GM21515 (cell line): ENCODE measurements at regions not wholly inside any gene's neighbourhood (a gene's known extent, or its start where the extent isn't known, plus 50 kb on each side); places are given as distances from the start of the nearest gene placed in this dataset.
"Not testable (repeated sequence)": the region's sequence is repeated elsewhere in the genome, so short reads cannot be mapped to it uniquely, and the experiment has no call there.

Source experiments
- ATAC-seq: cut with Tn5 transposase; IDR thresholded peaks from one replicate; pipeline ENCODE4 v1.9.1; 2021; ENCODE audit not compliant: unreplicated experiment

DNA sequence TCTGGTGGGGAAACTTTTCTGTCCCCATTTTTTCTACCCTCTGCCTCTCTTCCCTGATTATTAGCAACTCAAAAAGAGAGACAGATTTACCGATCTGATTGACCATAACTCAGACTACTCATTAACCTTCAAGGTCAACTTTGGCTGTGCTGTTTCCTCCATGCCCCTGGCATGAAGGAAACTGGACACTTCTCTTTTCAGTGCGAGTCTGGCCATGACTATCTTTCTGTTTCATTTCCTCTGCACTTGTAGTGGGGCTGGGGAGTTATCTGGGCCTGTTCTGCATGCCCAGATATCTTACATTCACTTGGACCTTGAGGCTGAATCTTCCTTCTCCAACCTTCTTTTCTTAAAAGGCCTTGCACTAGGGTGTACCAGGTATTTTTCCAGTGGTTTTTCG lies 76.9 kb upstream of the SLCO2A1 start:
- peak; percentile 69 for ATAC-seq

DNA sequence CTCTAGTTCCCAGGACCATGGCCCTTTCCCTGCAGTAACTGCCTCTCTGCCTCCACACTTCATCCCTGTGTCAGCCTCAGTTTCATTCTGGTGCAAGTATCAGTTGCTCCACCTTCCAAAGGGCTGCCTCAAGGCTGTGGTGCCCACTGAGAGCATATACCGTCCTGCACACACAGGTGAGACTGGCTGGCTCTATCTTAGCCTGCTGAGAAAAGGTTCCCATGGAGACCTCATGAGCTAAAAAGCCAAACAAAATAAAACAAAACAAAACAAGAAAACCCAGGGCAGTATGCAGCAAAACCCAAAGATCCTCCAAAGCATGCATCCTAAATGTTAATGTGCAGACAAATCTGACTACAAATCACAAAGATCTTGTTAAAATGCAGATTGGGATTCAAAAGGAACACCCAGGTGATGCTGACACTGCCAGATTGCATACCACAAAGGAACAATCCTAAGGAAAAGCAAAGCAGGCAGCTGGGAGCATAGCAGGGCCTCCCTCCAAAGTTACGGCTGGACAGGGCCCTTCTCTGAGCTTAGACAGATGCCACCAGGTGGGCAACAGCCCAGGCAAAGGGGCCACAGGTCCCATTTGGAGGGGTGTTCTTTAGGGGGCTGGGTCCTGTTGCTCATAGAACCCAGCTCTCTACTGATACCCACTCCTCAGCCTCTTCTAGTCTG lies 76.3 kb upstream of the SLCO2A1 start:
- no peak for ATAC-seq

DNA sequence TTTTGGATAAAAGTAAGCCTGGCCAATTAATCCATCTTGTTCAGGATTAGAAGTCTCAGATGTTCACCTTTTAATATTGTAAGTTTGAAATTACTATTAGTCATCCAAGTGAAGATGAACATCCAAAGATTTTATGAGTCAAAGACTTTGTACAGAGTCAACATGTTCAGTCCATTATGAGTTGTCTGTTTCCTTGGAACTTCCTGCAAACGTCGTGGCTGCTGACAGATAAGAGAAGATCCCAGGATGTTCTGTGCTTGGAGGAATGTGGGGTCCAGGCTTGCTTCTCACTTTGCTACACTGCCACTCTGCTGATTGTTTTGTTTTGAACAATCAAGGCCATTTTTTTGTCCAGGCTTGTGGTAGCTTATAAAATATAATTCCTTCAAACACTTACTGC lies 74.3 kb upstream of the SLCO2A1 start:
- no peak for ATAC-seq

DNA sequence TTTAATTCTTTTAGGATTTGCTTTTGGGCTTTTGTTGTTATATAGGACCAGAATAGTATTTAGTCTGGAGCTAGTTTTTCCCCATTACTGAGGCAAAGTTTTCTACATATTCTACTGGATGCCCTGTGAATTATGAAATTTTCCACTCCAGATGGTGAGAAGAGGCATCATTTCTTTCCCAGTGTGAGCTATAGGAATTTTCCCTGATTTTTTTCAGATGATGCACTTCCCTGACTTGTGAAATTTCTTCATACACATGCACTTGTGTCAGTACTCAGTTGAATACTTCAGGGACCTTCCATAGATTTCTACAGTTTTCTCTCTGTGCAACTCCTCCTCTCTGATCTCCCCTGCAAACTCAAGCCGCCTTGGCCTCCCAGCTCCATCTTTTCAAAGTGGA lies 73.7 kb upstream of the SLCO2A1 start:
- ATAC-seq: no peak

DNA sequence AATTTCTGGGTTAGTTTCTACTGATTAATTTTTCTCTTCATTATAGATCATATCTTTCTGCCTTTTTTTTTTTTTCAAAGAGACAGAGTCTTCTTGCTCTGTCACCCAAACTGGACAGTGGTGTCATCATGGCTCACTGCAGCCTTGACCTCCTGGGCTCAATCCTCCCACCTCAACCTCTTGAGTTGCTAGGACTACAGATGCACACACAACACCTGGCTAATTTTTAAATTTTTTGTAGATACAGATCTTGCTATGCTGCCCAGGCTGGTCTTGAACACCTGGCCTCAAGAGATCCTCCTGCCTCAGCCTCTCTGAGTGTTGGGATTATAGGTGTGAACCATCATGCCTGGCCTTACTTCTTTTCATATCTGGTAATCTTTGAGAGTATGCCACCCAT lies 73.3 kb upstream of the SLCO2A1 start:
- no peak for ATAC-seq

DNA sequence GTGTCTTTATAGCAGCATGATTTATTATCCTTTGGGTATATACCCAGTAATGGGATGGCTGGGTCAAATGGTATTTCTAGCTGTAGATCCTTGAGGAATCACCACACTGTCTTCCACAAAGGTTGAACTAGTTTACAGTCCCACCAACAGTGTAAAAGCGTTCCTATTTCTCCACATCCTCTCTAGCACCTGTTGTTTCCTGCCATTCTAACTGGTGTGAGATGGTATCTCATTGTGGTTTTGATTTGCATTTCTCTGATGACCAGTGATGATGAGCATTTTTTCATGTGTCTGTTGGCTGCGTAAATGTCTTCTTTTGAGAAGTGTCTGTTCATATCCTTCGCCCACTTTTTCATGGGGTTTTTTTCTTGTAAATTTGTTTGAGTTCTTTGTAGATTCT lies 66.5 kb upstream of the SLCO2A1 start:
- ATAC-seq: not testable (repeated sequence)

DNA sequence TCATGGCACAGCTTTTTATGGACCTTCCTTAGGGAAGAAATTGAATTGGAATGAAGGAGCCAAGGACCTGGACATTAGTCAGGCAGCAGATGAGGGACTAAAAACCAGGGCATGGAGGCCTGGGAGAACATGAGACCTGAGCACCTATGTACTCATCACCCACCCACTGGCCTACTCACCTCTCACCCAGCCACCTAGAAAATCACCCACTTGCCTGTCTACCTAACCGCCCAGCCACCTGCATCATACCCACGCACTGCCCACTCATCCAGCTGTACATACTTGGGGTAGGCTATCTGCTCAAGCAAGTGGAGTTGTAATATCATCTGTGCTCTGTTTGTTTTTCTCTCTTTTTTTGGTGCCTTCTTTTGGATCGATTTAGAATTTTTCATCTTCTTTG lies 65.3 kb upstream of the SLCO2A1 start:
- ATAC-seq: no peak

DNA sequence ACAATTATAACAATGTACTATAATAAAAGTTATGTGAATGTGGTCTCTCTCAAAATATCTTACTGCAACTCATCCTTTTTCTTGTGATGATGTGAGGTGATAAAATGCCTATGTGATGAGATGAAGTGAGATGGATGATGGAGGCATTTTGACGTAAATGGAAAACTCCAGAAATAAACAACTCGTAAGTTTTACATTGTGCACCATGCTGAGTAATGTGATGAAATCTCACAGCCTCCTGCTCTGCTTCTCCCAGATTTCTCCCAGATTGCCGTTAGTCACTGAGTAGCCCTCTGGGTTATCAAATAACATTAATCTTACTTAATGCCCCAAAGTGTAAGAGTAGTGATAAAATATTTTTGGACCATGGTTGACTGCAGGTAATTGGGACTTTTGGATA lies 64.8 kb upstream of the SLCO2A1 start:
- no peak for ATAC-seq

DNA sequence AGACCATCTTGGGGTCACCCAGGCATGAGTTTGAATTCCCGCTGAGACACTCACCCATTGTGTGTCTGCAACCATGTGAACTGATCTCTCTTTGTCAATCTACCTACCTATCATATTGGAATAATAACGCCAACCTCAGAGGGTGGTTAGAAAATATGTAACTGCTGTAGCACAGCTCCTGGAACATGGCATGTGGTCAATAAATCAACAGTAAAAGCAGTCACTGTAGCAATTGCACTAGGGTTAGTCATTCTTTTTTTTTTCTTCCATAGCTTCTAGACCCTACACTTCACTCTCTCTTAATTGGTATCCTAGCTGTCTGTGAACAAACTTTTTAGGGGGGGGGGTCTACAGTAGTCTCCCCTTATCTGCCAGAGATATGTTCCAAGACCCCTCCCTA lies 64.2 kb upstream of the SLCO2A1 start:
- no peak for ATAC-seq

DNA sequence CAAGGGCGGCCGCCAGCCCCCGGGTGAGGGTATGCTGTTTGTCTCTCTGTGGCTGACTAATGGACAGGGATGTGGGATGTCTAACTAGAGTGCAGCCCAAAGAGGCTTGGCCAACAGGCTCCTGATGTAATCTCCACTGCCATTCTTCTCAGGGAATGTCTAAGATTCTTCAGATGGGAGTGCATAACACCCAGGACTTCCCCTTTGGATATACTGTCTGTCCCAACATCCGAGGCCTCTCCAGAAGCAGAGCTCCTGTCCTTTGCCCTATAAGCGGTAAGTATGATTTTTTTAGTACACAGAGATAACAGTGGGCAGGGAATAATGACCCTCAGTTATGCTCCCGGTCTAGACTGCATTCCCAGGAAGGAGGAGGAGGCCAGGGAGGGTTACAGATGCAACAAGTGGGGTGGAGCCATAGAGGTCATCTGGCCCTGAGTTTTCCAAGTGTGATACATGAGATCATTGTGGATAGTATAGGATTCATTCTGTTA lies 62.5 kb upstream of the SLCO2A1 start:
- ATAC-seq: no peak

DNA sequence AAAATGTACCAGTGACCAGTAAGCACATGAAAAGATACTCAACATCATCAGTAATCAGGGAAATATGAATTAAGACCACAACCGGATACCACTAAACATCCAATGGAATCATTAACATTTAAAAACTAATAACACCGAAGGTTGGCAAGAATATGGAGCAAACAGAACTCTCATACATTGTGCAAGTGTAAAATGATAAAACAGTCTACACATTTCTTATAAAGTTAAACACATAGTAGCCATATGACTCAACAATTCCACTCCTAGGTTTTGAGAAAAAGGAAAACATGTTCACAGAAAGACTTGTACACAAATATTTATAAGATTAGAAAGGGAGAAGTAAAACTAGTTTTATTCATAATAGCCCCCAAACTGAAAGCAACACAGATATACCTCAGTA lies 60.3 kb upstream of the SLCO2A1 start:
- ATAC-seq: no peak

DNA sequence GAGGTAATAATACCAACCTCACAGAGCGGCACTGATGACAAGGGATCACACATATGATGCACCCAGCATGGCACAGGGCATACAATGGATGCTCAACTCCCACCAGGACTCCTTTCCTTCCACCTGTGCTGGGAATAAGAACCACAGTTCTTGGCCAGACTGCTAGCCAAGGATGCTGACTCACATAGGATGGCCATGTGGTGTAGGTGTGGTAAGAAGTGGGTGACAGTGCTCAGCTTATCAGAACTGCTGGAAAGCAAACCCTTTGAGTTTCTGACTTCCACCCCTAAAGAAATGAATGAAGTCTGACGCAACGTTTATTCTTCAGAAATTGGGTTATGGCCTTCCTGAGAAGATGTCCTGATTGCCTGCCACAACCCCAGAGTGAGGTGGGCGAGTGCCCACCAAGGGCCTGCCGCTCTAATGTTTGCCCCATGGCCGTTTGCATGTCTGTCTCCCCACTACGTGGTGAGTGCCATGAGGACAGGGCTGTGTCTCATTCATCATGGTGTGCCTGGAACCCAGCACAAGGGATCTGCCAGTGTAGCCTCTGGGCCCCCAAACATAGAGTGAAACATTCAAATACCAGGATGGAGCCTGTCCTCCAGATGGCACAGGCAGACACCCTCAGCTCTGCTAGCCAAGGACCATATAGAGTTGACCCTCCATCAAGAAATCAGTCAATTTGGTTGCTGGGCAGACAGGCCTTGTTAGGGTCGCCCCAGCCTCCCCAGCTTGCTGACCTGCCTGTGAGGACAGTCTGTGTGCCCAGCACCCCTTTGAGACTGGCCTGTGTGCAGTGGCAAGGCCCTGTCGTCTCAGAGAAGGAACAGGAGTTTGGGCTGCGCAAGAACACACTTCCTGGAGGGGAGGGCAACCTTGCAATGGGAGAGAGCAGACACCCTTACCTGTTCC lies 57.6 kb upstream of the SLCO2A1 start:
- ATAC-seq: no peak

DNA sequence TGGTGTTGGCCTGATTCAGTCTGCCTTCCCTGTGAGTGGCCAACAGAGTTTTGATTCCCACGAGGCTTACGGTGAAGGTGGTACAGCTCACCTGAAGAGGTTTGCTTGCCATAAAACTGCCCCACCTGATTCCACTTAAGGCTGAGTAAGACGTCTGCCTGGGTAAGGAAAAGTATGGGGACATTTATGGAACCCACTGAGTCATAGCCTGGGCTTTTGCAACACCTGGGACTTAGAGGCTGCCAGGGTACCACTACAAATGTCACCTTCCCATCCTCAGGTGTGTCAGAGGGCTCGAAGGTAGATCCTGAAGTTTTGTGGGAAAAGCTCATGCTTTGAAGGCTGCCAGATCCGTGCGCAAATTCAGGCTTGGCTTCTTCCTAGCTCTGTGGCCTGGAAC lies 56.9 kb upstream of the SLCO2A1 start:
- no peak for ATAC-seq

DNA sequence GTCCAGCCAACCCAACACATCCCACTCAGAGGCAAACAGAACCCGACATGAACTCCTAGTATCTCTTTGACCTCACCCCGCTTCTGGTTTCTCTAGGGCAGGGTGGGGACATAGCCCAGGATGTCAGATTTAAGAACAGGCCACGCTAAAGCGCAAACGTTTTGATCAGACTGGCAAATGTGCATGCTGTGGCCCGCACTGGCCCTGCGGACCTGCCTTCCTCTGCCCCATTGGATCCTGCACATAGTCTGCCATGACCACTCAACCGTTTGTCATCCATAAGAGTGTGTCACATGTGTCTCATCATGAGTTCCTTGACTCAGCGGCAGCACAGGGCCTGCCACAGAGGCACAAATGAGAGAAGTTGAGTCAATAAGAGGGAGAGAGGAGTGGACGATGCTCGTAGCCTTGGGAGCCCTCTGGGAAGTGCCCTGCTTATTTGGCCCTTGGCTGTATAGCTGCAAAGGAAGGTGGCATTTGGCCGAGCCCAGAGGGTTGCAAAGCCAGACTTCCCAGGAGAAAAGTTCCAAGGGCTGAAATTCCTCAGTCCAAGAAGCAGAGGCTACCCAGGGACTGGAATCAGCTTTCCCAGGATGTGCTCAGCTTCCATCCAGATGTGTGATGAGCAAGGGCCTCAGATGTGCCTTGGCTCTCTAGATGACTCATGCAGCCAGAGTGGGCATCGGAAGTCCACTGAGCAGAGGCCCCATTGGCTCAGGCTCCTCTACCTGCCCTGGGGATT lies 55.5 kb upstream of the SLCO2A1 start:
- no peak for ATAC-seq

DNA sequence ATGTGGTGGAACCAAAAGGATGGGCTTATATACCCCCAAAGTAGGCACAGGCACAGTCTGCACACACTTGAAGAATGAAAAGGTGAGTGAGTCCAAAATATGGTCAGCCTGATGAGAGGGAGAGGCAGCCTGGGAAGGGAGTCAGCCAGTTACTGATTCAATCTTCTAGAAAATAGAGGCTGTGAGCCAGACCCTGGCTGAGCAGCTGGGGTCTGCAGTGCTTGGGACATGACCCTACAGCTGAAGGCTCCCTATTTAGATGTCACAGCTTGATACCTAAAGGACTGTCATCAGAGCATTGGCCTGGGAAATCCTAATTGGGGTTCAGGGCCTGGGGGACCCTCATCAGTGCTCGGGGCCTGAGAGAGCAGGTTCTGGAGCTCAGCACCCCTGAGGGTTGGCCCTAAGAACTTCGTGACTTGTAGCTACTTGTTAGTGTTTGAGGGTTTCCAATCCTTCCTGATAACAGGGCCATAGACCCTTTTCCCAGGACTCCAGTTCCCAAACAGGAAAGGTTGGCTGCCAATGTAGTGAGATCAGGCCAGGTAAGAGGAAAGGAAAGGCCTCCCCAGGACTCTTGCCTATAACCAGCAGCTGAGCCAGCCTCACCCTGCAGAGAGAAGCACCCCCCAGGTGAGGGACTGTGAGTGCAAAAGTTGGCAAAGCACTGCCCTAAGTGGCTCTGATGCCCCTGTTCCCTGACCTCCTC lies 54.7 kb upstream of the SLCO2A1 start:
- no peak for ATAC-seq

DNA sequence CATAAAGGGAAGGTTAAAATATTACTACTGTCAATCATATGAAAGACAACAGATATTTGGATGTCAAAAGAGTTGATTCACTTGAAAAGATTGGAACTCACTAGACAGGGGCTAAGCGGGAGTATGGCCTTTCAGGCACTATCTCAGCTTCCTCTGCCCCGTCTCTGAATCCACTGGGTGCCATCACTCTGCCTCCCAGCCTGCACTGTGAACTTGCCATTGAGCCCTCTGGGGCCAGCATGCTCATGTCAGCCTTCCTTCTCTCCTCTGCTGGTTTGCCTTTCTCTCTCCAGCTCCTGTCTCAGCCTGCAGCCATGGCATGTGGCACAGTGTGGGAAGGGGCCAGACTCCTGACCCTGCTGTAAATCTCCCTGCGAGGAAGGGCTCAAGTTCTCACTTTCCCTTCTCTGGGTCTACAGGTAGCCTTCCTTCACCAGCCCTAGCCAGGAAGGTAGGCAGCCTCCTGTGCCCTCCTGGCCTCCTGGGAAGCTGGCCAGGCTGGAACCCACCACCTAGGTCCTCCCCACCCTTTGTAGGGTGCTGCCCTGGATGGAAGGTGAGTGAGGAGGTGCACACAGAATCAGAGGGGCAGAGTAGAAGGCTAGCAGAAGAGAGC lies 54.0 kb upstream of the SLCO2A1 start:
- ATAC-seq: no peak

DNA sequence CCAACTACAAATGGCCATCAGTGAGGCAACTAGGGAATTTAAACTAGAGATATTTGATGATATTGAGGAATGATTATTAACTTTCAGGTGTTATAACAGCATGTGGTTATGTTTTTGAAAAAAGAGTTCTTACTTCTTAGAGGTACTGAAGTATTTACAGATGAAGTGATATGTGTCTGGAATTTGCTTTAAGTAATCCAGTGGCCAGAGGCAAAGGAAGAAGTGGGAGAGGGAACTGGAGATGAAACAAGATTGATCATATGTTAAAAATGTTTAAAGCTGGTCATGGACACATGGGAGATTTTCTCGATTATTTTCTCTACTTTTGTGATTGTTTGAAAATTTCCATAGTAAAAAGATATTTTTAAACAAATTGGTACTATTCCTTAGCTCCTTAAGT lies 53.3 kb upstream of the SLCO2A1 start:
- no peak for ATAC-seq

DNA sequence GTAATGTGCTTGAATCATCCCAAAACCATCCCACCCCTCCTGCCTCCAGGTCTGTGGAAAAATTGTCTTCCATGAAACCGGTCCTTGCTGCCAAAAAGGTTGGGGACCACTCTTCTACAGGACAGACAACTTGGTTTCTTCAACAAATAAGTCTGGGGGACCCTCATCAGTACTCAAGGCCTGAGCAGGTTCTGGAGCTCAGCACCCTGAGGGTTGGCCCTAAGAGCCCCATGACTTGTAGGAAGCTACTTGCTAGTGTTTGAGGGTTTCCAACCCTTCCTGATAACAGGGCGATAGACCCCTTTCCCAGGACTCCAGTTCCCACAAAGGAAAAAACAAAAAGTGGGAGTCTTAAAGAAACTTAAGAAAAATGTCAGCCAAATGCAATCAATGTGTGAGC lies 52.9 kb upstream of the SLCO2A1 start:
- ATAC-seq: no peak

DNA sequence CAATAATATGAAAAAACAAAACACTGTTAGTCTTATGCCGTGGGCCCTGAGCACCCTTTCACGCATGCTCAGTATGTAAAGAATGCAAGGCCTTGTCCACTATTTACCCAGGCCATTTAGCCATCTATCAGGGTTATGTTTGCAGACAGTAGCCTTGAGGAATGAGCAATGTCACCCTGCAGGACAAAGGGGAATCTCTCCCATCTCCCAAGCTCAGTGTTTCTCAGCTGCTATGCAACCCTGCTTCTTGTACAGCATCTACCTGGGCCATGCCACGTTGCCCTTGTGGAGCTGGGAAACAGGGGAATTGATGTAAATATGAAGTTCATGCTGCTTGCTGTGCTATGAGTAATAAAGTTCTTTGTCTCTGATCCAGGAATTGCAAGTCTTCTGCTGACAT lies 51.5 kb upstream of the SLCO2A1 start:
- no peak for ATAC-seq

DNA sequence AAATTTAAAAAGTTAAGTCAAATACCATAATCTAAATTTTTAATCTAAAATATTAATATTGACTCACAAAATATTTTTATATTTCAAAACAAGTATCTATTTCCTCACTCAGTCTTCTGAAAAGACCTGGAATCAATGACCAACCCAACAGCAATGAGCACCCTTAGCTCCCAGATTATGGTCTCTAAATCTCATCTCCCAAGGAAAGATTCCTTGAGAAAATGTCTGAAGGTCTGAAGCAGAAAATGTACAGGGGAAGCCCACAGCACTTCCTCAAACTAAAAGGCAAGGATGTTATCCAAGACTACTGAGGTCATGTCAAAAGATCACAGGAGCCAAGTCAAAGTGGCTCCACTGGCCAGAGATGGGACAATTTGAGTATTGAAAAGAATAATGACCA lies 51.0 kb upstream of the SLCO2A1 start:
- ATAC-seq: no peak

DNA sequence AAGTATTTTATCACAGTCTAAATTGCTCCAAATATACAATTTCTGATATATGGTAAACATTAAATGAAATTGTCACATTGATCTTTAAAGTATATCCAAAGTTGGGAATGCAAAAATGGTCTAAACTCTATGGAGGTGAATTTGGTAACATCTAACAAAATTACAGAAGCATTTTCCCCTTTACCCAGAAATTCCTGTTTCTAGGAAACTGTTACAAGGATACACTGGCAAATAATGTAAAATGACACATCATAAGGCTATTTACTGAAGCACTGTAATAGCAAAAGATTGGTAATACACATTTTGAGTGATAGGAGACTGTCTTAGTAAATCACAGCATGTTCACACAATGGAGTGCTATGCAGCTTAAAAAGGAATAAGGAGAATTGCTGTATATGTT lies 50.0 kb upstream of the SLCO2A1 start:
- no peak for ATAC-seq
